ENCODE measurements at regions not wholly inside any gene's neighbourhood (a gene's known extent, or its start where the extent isn't known, plus 50 kb on each side); places are given as distances from the start of the nearest gene placed in this dataset.

DNA sequence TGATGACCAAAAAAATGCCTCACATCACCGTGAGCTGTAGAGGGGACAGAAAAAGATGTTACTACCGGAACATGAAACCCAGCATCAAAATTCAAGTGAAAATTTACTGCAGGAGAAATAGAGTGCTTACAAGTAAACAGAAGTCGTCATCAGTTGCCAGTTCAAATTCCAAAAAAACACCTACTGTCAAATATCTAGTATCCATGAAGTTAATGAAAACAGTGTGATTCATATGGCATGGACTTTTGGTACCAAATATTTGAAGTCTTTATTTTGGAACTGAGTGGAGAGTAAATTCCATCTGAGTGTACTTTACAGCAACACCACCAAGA lies 388.9 kb upstream of the SPOCK3 start:
- Histone ChIP-seq H3K27ac (no peak overlapping the region), H3K27me3 (no peaks in the 10 kb centered on the region), H3K9me3 (no peaks in the 10 kb centered on the region), H3K4me1 (ENCODE audit: insufficient read depth) (no peaks in the 10 kb centered on the region), H3K36me3 (no peaks in the 10 kb centered on the region), H3K4me3 (no peak overlapping the region)
- intact Hi-C loops (cut with DNase I): no loop called here
- DNase-seq: no peak
- WGBS, 3 donors: 72 to 77% (median 73%) methylated on average over 3 of the region's 3 CpGs
- TF ChIP-seq, protein P1, sequence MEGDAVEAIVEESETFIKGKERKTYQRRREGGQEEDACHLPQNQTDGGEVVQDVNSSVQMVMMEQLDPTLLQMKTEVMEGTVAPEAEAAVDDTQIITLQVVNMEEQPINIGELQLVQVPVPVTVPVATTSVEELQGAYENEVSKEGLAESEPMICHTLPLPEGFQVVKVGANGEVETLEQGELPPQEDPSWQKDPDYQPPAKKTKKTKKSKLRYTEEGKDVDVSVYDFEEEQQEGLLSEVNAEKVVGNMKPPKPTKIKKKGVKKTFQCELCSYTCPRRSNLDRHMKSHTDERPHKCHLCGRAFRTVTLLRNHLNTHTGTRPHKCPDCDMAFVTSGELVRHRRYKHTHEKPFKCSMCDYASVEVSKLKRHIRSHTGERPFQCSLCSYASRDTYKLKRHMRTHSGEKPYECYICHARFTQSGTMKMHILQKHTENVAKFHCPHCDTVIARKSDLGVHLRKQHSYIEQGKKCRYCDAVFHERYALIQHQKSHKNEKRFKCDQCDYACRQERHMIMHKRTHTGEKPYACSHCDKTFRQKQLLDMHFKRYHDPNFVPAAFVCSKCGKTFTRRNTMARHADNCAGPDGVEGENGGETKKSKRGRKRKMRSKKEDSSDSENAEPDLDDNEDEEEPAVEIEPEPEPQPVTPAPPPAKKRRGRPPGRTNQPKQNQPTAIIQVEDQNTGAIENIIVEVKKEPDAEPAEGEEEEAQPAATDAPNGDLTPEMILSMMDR (IDR thresholded peaks at IDR 0.05): no peak
- TF ChIP-seq POLR2A (IDR thresholded peaks at IDR 0.05): no peak
- TF ChIP-seq EP300 (IDR thresholded peaks at IDR 0.05): no peak

DNA sequence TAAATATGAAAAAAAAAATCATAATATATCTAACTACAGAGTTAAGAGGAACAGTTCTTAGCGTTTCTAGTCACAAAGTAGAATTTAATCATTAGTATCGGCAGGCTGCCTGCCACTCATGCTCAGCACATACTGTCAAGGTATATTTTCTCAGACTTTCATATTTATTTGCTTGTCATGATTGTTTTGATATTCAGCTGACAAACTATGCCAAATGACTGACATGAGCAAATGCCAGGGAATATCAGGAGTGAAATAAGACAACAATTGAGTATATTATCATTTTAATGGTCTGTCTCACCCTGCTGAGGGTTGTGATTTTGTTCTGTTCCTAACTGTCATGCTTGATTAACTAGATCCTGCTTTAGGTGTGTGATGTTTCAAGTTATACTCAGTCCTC lies 395.0 kb upstream of the SPOCK3 start:
- intact Hi-C loops (cut with DNase I): no loop called here
- H3K27me3 ChIP-seq: no peaks in the 10 kb centered on the region
- H3K27ac ChIP-seq: no peak overlapping the region
- H3K9me3 ChIP-seq: no peaks in the 10 kb centered on the region
- no peak overlapping the region for H3K4me3 ChIP-seq
- TF ChIP-seq, protein P1 (IDR thresholded peaks at IDR 0.05): no peak
- TF ChIP-seq POLR2A (IDR thresholded peaks at IDR 0.05) (no peak), EP300 (IDR thresholded peaks at IDR 0.05) (no peak)
- H3K4me1 ChIP-seq (ENCODE audit: insufficient read depth): no peaks in the 10 kb centered on the region
- WGBS, 3 donors: 81 to 88% (median 83%) methylated on average over 2 of the region's 2 CpGs
- DNase-seq: no peak
- H3K36me3 ChIP-seq: no peaks in the 10 kb centered on the region

GRCh38 chr4:167642250-167642649 lies 408.0 kb upstream of the SPOCK3 start:
- no peaks in the 10 kb centered on the region for H3K4me1 ChIP-seq (ENCODE audit: insufficient read depth)
- H3K27ac ChIP-seq: no peak overlapping the region
- 63 to 70% (median 64%) methylated on average over 2 of the region's 2 CpGs for WGBS, 3 donors
- DNase-seq: no peak
- no peak overlapping the region for H3K4me3 ChIP-seq
- no peaks in the 10 kb centered on the region for H3K27me3 ChIP-seq
- H3K36me3 ChIP-seq: no peaks in the 10 kb centered on the region
- TF ChIP-seq EP300 (IDR thresholded peaks at IDR 0.05) (no peak), POLR2A (IDR thresholded peaks at IDR 0.05) (no peak)
- TF ChIP-seq, protein P1 (IDR thresholded peaks at IDR 0.05): no peak
- H3K9me3 ChIP-seq: no peaks in the 10 kb centered on the region
- intact Hi-C loops (cut with DNase I): no loop called here

GRCh38 chr4:167645358-167645757 lies 411.1 kb upstream of the SPOCK3 start:
- no peaks in the 10 kb centered on the region for H3K4me1 ChIP-seq (ENCODE audit: insufficient read depth)
- no peaks in the 10 kb centered on the region for H3K27me3 ChIP-seq
- H3K36me3 ChIP-seq: no peaks in the 10 kb centered on the region
- no peak for DNase-seq
- no peak overlapping the region for H3K27ac ChIP-seq
- intact Hi-C loops (cut with DNase I): no loop called here
- TF ChIP-seq, protein P1 (IDR thresholded peaks at IDR 0.05): no peak
- TF ChIP-seq EP300 (IDR thresholded peaks at IDR 0.05) (no peak), POLR2A (IDR thresholded peaks at IDR 0.05) (no peak)
- H3K9me3 ChIP-seq: no peaks in the 10 kb centered on the region
- no peak overlapping the region for H3K4me3 ChIP-seq

DNA sequence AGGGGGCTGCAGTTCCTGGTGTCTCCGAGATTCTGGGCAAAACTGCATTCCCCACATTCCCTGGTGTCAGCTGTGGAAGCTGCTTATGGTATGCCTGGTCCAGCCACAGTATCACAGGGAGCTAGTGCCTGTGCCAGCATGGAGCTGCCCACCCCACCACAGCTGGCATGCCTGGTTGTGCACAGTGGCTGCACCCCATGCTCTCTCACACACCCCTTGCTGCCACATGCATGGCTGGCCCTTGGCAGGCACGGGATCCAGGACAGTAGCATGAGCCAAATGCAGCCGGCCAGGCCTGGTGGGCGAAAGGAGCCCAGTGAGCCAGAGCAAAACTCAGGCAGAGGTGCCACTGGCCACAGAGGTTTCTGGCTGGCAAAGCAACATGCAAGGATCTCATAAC lies 418.0 kb upstream of the SPOCK3 start:
- Histone ChIP-seq H3K36me3 (no peaks in the 10 kb centered on the region), H3K9me3 (no peaks in the 10 kb centered on the region), H3K4me1 (ENCODE audit: insufficient read depth) (no peaks in the 10 kb centered on the region), H3K27ac (no peak overlapping the region), H3K4me3 (no peak overlapping the region), H3K27me3 (no peaks in the 10 kb centered on the region)
- intact Hi-C loops (cut with DNase I): no loop called here
- DNase-seq: no peak
- WGBS, 3 donors: 64 to 77% (median 74%) methylated on average over 4 of the region's 4 CpGs
- TF ChIP-seq POLR2A (IDR thresholded peaks at IDR 0.05) (no peak), EP300 (IDR thresholded peaks at IDR 0.05) (no peak)
- TF ChIP-seq, protein P1 (IDR thresholded peaks at IDR 0.05): no peak

All from ovary (tissue), 7 donors.